AG08395 (cell line): ENCODE measurements at regions not wholly inside any gene's neighbourhood (a gene's known extent, or its start where the extent isn't known, plus 50 kb on each side); places are given as distances from the start of the nearest gene placed in this dataset.
"Not testable (repeated sequence)": the region's sequence is repeated elsewhere in the genome, so short reads cannot be mapped to it uniquely, and the experiment has no call there.

Experiments
- DNase-seq: peaks from one replicate; pipeline ENCODE4 v3.0.0; 2012; ENCODE audit warnings: mixed read lengths, low spot score

DNA sequence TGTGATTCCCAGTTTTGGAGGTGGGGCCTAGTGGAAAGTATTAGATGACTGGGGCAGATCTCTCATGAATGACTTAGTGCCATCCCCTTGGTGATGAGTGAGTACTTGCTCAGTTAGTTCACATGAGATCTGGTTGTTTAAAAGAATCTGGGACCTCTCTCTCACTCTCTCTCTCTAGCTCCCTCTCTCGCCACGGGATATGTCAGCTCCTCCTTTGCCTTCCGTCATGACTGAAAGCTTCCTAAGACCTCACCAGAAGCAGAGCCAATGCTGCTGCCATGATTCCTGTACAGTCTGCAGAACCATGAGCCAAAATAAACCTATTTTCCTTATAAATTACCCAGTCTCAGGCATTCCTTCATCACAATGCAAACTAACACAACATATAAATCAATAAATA is 176.7 kb downstream of the PRELID2 start:
- no peak for DNase-seq

DNA sequence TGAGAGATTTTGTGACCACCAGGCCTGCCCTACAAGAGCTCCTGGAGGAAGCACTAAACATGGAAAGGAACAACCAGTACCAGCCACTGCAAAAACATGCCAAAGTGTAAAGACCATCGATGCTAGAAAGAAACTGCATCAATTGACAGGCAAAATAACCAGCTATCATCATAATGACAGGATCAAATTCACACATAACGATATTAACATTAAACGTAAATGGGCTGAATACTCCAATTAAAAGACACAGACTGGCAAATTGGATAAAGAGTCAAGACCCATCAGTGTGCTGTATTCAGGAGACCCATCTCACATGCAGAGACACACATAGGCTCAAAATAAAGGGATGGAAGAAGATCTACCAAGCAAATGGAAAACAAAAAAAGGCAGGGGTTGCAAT is 182.4 kb downstream of the PRELID2 start:
- DNase-seq, result not testable (repeated sequence)

DNA sequence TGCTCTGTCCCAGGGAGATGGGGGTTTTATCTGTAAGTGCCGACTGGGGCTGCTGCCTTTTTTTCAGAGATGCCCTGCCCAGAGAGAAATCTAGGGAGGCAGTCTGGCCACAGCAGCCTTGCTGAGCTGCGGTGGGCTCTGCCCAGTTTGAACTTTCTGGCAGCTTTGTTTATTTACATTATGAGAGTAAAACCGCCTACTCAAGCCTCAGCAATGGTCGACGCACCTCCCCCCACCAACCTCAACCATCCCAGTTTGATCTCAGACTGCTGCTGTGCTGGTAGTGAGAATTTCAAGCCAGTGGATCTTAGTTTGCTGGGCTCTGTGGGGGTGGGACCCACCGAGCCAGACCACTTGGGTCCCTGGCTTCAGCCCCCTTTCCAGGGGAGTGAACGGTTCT is 188.0 kb downstream of the PRELID2 start:
- not testable (repeated sequence) for DNase-seq

DNA sequence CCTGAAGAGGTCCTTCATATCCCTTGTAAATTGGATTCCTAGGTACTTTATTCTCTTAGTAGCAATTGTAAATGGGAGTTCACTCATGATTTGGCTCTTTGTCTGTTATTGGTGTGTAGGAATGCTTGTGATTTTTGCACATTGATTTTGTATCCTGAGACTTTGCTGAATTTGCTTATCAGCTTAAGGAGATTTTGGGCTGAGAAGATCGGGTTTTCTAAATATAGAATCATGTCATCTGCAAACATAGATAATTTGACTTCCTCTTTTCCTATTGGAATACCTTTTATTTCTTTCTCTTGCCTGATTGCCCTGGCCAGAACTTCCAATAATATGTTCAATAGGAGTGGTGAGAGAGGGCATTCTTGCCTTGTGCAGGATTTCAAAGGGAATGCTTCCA is 191.9 kb downstream of the PRELID2 start:
- DNase-seq, result not testable (repeated sequence)

DNA sequence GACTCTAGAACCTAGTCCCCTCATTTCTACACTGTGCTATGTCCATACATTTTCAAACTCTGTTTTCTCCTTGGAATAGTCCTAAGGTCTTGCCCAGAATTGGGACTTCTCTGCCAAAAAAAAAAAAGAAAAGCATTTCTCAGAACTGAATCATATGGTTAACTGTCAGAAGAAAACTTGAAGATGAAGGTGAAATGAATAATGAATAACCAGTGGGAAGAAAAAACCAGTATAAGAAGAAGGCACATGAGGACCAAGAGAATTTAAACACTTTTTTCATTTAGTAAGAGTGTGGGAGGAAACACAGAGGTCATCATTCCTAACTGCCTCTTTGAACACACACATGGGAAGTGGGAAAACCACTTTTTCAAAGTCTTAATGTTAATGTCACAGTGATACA is 197.7 kb downstream of the PRELID2 start:
- DNase-seq, result no peak

DNA sequence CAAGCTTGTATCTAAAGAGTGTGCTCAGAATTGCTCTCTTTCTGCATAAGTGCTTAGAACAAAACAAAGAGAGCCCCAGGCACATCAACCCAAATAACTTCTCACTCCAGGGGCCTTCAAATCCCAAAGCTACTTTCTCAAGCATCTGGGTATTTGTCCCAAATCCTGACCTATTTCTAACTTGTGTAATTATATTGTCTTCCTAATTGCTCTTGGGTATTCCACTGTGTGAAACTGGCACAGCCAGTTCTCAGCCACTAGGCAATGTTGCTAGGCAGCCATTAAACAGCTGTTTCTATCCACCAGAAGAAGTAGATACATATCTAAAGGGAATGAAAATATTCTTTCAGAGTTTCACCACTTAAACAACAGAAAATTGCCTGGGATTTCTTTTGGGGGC is 198.8 kb downstream of the PRELID2 start:
- no peak for DNase-seq

DNA sequence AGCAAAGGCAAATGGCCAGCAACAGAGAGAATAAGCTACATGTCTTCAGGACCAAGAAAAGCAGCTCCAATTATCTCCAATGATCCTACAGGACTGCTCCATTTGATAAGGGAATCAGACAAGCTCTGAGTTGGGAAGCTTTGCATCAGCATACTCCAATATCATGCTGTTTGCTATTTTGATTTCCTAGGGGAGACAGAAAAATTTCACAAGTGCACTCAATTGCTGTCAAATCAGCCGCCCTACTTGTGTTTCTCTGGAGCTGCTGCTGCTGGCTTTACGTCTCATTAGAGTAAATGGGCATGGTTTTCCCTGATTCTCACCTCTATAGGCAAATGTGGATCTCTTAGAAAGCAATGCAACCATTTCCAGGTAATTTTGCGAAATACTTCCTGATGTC is 201.7 kb downstream of the PRELID2 start:
- no peak for DNase-seq

DNA sequence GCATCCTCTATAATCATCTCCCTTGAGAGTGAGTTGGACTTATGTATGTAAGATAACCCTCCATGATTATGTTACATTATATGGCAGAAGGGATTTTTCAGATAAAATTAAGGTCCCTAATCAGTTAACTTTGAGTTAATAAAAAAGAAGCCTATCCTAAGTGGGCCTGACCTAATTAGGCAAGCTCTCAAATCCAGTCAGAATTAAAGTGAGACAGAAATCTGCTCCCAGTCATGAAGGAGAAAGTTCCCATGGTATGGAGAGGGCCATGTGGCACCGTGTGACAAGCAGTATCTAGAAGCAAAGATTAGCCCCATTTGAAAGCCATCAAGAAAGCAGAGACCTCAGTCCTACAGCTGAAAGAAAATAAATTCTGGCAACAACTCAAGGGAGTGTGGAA is 202.4 kb downstream of the PRELID2 start:
- no peak for DNase-seq

DNA sequence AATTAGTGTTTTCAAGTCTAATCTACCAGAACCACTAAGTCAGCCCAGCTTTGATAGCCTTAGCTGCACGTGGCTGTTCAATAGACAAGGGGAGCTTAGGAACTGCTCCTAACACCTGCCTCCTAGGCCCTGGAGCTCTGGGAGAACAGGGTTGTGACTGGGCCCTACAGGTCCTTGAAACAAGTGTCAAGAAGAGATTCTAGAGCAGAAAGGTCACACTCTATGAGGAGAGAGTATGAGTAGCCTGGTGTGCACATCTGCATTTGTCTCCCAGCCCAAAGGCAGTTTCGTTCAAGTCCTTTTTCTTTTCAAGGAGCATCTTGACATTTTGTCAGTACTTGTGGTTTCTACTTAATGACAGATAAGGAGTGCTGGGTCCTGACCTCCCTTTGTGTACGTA is 206.1 kb downstream of the PRELID2 start:
- DNase-seq, result no peak

DNA sequence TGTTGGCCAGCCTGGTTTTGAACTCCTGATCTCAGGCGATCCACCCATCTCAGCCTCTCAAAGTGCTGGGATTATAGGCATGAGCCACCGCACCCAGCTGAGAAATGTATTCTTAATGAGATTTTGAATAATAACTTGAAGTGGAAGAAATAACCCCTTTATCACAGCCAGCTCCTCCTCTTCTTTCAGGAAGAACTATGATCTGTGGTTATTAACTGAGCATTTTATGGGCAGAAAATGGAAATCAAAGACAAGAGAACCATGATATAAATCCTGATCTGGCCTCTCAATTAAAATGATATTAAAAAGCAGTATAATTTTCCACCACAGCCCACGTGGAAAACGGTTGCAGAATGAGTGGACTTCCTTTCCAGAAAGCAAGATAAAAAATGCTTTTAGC is 206.6 kb downstream of the PRELID2 start:
- no peak for DNase-seq

DNA sequence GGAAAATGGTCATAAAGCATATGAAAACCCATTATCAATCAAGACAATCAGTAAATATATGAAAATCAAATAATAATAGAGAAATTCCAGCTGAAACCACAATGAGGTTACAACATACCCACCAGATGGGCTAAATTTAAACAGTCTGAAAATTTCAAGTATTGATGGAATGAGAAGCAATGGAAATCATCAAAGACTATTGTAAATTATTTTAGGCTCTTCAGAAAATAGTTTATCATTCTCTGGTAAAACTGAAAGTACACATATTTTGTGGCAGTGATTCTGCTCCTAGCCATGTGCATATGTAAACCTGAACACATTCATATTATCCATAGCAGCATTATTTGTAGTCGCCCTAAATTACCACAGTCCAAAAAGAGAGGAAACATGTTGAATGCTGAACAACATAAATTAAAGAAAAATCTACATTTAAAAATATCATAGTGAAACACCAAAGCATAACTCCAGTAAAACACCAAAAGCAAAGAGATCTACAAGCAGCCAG is 215.3 kb downstream of the PRELID2 start:
- DNase-seq, result no peak

DNA sequence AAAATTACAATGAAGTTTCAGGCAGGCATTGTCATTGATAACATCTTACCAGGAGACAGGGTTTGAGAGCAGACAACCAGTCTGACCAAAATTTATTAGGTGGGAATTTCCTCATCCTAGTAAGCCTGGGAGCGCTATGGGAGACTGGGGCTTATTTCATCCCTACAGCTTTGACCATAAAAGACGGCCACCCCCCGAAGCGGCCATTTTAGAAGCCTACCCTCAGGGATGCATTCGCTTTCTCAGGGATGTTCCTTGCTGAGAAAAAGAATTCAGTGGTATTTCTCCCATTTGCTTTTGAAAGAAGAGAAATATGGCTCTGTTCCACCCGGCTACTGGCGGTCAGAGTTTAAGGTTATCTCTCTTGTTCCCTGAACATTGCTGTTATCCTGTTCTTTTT is 218.4 kb downstream of the PRELID2 start:
- not testable (repeated sequence) for DNase-seq

DNA sequence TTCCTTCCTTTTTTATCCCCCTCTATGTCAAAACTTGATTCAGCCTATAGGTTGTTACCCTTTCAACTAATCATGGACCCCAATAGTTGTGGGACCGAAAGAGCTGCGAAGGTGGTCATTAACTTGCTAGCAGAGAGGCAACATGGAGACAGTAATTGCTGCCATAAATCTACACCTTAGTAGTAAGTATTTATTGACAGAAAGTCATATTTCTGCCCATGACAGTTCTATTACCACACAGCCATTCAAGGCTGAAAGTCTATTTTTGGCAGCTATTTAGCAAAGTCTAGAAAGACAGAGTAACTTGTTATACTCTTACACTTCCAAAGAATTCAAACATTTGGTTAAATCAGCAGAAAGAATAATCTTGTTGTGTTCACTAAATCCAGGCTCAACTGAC is 236.2 kb downstream of the PRELID2 start:
- no peak for DNase-seq

DNA sequence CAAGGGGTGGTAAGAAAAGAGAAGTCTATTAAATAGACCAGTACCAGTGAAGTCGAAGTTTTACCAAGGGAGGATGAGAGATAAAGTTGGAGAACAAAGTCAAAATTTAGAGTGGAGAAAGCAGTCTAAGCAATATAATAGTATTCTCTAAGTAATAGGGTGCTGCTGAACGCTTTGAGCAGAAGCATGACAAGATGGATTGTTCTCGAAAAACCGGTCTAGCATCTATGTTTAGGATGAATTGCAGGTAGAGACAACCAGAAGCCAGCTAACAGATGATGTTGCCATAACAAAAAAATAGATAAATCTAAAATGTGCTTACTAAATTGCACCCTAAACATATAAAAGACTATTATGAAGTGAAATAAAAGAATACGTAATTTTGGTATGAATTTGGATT is 237.0 kb downstream of the PRELID2 start:
- DNase-seq, result no peak

DNA sequence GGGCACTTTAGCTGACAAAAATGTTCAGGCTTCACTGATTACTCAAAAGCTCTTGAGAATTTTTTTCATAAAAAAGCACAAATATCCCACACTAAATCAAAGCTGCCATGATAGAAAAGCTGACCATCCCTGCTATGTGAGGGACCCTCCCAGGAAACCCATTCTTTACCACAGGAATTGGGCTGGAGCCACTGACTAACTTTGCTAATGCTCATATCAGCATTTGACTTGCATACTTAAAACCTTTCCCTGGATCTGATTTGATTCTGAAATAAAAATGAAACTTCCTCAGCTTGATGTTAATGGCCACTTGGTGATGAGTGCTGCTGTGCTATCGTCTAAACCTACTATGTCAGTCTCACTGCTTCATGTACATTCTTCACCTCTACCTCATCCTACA is 243.6 kb downstream of the PRELID2 start:
- DNase-seq, result no peak

DNA sequence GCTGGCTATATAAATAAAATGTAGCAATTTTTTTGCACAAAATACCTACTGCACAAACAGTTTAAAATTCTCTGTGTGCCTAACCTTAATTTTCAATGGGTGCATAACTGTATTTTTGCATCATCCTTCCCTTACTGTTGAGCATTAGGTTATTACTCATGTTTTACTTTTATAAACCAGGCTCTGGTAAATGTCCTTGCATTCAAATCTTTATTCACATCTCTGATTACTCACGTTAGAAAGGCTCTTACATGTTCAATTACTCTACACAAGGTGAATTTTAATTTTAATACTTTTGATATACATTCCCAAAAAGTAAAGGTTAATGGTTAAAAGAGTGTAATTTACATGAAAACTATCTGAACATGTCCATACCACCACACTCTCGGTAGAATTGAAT is 246.1 kb downstream of the PRELID2 start:
- no peak for DNase-seq

DNA sequence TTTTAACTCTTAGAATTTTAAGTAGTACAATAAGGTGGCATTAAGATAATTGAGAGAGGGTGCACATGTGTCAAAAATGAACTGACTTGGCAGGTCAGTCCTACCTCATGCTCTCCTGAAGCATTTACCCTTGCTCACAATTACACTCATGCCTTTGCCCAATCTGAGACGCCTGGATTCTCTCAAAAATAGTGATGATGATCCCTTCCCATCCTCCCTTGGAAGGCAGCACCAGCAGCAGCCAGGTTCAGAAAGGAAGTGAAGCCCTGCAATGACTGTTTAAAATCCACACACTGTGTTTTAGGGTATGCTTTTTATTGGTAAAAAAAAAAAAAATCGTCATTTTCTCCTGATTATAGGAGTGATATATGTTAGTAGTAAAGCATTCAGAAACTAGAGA is 246.6 kb downstream of the PRELID2 start:
- no peak for DNase-seq

DNA sequence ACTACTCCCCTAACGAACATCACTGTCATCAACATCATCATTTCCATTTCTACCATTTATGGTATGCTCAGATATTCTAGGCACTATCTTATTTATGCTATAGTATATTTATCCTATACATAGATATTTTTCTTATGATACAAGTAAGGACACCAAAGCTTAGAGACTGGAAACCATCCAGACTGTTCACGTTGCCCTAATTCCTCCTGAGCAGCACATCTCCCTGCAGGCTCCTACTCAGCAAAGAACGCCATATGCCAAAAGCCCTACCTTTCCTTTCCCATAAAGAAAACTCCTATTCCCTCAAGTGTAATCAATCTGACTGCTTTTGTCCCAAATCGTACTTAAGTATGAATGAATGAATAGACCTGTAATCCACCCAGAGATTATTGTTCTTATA is 247.0 kb downstream of the PRELID2 start:
- no peak for DNase-seq

DNA sequence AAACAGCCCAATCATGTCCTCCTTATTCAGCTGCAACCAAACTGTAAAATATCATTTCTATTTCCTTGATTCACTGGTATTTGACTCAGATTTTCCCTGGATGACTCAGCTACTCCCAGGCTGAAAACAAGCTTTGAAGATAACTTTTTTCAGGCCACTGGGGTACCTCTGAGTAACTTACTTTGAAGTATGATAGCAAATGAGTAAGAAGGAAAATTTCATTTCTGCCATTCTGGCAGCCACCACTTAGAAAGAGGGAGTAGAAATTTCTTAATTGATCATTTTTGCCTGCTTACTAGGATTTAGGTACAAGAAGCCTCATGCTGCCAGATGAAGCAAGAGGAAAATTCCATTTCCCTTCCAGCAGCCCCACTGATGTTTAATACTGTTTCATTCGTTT is 247.4 kb downstream of the PRELID2 start:
- DNase-seq, result peak; percentile 85

DNA sequence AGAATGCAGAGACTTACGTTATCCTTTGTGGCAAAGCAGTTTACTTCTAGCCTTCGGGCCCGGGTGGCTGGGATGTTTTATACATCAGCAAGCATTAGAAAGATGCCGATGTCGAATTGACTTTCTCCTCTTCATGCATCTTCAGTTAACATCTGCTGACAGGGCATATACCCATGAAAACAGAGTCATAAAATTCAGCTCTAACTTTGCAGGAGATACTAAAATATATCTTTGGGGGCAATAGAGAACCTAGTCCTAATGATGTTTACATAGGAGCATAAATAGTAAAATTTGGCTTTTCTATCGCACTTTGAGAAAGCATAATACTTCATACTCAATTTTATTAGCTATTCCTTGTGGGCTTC is 247.9 kb downstream of the PRELID2 start:
- no peak for DNase-seq

DNA sequence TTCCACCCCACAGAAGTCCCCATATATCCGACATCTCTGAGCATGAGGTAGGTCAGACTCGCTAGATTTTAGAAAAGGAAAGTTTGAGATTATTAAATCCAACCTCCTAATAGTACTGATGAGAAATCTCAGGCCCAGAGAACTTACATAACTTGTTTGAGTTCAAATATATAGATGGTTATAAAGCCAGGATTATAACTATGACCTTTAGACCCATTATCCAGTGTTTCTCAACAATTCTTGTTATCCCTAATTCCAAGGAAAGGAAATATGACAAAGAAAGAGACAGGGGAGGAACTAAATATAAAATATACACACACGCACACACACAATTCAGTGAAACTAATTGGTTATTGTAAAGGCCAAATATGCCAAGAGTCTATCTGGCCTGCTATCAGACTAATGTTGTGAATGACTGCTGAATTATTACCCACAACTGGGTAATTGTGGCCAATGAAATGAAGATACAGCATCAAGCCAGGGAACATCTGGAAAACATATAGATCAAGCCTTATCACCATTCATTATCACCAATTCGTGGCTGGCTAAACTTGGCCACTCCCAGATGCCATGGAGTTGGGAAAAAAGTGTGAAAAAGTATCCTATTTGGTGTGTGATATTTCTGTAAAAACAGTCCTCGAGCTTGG is 248.4 kb downstream of the PRELID2 start:
- no peak for DNase-seq

DNA sequence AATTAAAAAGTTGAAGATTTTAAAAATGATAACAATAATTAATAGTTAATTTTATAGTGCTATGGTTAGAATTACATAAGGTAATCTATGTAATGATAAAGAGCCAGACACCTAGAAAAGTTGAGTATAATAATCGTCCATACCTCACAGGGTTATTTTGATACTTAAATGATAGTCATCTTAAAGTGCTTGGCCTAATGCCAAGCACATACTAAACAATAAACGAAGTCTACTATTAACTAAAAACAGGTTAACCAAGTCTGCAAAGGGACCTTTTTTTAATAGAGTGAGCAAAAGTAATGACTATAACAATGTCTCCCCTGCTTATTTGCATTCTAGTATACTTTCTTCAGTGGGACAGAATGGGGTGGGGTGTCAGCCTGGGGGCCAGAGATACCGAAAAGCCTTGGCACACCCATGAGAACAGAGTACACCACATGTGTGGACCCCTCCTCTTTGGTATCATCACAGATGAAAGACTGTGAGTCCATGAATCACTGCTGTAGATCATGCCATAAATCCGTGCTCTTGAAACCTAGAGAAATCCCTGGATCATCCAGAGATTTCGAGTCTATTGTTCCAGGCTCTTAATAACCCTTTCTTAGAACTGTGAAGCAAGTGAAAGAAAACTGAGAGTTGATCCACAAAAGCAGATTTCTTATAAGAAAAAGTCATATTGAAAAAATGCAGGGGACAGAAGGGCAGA is 249.5 kb downstream of the PRELID2 start:
- no peak for DNase-seq

DNA sequence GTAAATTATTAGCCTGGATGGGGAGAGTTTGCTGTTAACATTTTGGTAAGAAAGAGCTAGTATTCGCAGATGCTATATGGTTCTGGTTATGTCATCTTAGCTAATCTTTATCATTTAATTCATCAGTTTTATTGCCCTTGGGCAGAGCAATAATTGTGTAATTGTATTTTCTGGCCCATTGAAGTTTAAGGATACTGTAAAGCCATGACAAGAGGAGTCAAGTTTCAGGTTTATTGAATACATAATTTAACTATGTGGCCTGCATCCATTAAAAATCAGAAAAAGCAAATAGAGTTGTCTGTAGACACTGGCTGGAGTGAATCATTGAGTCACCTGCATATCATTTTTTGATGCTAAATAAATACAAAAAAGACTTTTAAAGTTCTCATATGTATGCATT is 255.8 kb downstream of the PRELID2 start:
- DNase-seq, result no peak
